ENCODE measurements at regions not wholly inside any gene's neighbourhood (a gene's known extent, or its start where the extent isn't known, plus 50 kb on each side); places are given as distances from the start of the nearest gene placed in this dataset.

- ChIA-PET POLR2A (no interaction called here), CTCF (interaction anchor here (1.4 kb wide), 1 partner anchor 14 kb away, joined by 3 read pairs; no protein-coding TSS in a partner anchor)
- Histone ChIP-seq H3K4me3 (ENCODE audit: low read depth, low read length) (no peak overlapping the region), H3K27me3 (ENCODE audit: control insufficient read depth, insufficient read depth, low read length) (no peaks in the 10 kb centered on the region), H3K36me3 (ENCODE audit: control insufficient read depth, insufficient read depth, low read length) (no peaks in the 10 kb centered on the region)
- DNase-seq (ENCODE audit: low read depth): peak; percentile 35
- no peak for TF ChIP-seq CTCF (IDR thresholded peaks at IDR 0.05; ENCODE audit: insufficient read depth, low read depth, low read length)
These were observed 459.2 kb upstream of the ALCAM start for GRCh38 chr3:104907507-104907906.

GRCh38 chr3:104908761-104909160 is 457.9 kb upstream of the ALCAM start:
- Histone ChIP-seq H3K27me3 (ENCODE audit: control insufficient read depth, insufficient read depth, low read length) (no peaks in the 10 kb centered on the region), H3K36me3 (ENCODE audit: control insufficient read depth, insufficient read depth, low read length) (no peaks in the 10 kb centered on the region), H3K4me3 (ENCODE audit: low read depth, low read length) (no peak overlapping the region)
- TF ChIP-seq CTCF (IDR thresholded peaks at IDR 0.05; ENCODE audit: insufficient read depth, low read depth, low read length): no peak
- ChIA-PET CTCF (interaction anchor here (1.4 kb wide), 1 partner anchor 12 kb away, joined by 4 read pairs; no protein-coding TSS in a partner anchor), POLR2A (no interaction called here)
- DNase-seq (ENCODE audit: low read depth): no peak

GRCh38 chr3:104909198-104909597 is 457.5 kb upstream of the ALCAM start:
- POLR2A ChIA-PET: no interaction called here
- CTCF ChIA-PET: interaction anchor here (1.4 kb wide), 1 partner anchor 13 kb away, joined by 4 read pairs; no protein-coding TSS in a partner anchor

GRCh38 chr3:104909721-104910120 is 457.0 kb upstream of the ALCAM start:
- H3K36me3 ChIP-seq (ENCODE audit: control insufficient read depth, insufficient read depth, low read length): no peaks in the 10 kb centered on the region
- no peaks in the 10 kb centered on the region for H3K27me3 ChIP-seq (ENCODE audit: control insufficient read depth, insufficient read depth, low read length)
- no peak overlapping the region for H3K4me3 ChIP-seq (ENCODE audit: low read depth, low read length)
- no peak for TF ChIP-seq CTCF (IDR thresholded peaks at IDR 0.05; ENCODE audit: insufficient read depth, low read depth, low read length)
- CTCF ChIA-PET: interaction anchor here (1.4 kb wide), 1 partner anchor 13 kb away, joined by 4 read pairs; no protein-coding TSS in a partner anchor
- DNase-seq (ENCODE audit: low read depth): no peak
- POLR2A ChIA-PET: no interaction called here

More at GRCh38 chr3:104909198-104909597, 457.5 kb upstream of the ALCAM start:
- DNase-seq (ENCODE audit: low read depth): no peak
- H3K4me3 ChIP-seq (ENCODE audit: low read depth, low read length): no peak overlapping the region
- H3K27me3 ChIP-seq (ENCODE audit: control insufficient read depth, insufficient read depth, low read length): no peaks in the 10 kb centered on the region
- H3K36me3 ChIP-seq (ENCODE audit: control insufficient read depth, insufficient read depth, low read length): no peaks in the 10 kb centered on the region
- TF ChIP-seq CTCF (IDR thresholded peaks at IDR 0.05; ENCODE audit: insufficient read depth, low read depth, low read length): no peak

GRCh38 chr3:104911376-104911775 is 455.3 kb upstream of the ALCAM start:
- ChIA-PET CTCF (no interaction called here), POLR2A (no interaction called here)
- no peak for TF ChIP-seq CTCF (IDR thresholded peaks at IDR 0.05; ENCODE audit: insufficient read depth, low read depth, low read length)
- Histone ChIP-seq H3K36me3 (ENCODE audit: control insufficient read depth, insufficient read depth, low read length) (no peaks in the 10 kb centered on the region), H3K4me3 (ENCODE audit: low read depth, low read length) (no peak overlapping the region), H3K27me3 (ENCODE audit: control insufficient read depth, insufficient read depth, low read length) (no peaks in the 10 kb centered on the region)
- no peak for DNase-seq (ENCODE audit: low read depth)

All from BJ (cell line).